ENCODE measurements at regions not wholly inside any gene's neighbourhood (a gene's known extent, or its start where the extent isn't known, plus 50 kb on each side); places are given as distances from the start of the nearest gene placed in this dataset.
A peak's percentile ranks its signal among the peaks of the same experiment; 100 is the strongest.
"Not testable (repeated sequence)": the region's sequence is repeated elsewhere in the genome, so short reads cannot be mapped to it uniquely, and the experiment has no call there.

- no peak for DNase-seq (ENCODE audit: low spot score)
Observed at GRCh38 chr5:161034451-161034850, 182.4 kb upstream of the ATP10B start.

GRCh38 chr5:161030229-161030628 is 178.2 kb upstream of the ATP10B start:
- no peak for DNase-seq (ENCODE audit: low spot score)

GRCh38 chr5:161027763-161028162 is 175.8 kb upstream of the ATP10B start:
- DNase-seq (ENCODE audit: low spot score), result no peak

- no peak for DNase-seq (ENCODE audit: low spot score)
Observed at GRCh38 chr5:161023551-161023950, 171.5 kb upstream of the ATP10B start.

GRCh38 chr5:161022151-161022550 is 170.1 kb upstream of the ATP10B start:
- no peak for DNase-seq (ENCODE audit: low spot score)

- no peak for DNase-seq (ENCODE audit: low spot score)
Observed at GRCh38 chr5:161009817-161010216, 157.8 kb upstream of the ATP10B start.

GRCh38 chr5:161009194-161009593 is 157.2 kb upstream of the ATP10B start:
- DNase-seq (ENCODE audit: low spot score), result peak; percentile 10

GRCh38 chr5:161007879-161008278 is 155.9 kb upstream of the ATP10B start:
- DNase-seq (ENCODE audit: low spot score), result no peak

GRCh38 chr5:161002571-161003074 is 150.6 kb upstream of the ATP10B start:
- DNase-seq (ENCODE audit: low spot score), result no peak

- DNase-seq (ENCODE audit: low spot score), result no peak
Observed at GRCh38 chr5:161001604-161002003, 149.6 kb upstream of the ATP10B start.

- DNase-seq (ENCODE audit: low spot score), result not testable (repeated sequence)
Observed at GRCh38 chr5:161001142-161001541, 149.1 kb upstream of the ATP10B start.

GRCh38 chr5:160991205-160991604 is 139.2 kb upstream of the ATP10B start:
- no peak for DNase-seq (ENCODE audit: low spot score)

GRCh38 chr5:160979385-160979784 is 127.4 kb upstream of the ATP10B start:
- no peak for DNase-seq (ENCODE audit: low spot score)

- no peak for DNase-seq (ENCODE audit: low spot score)
Observed at GRCh38 chr5:160978944-160979343, 126.9 kb upstream of the ATP10B start.

- no peak for DNase-seq (ENCODE audit: low spot score)
Observed at GRCh38 chr5:160976181-160976580, 124.2 kb upstream of the ATP10B start.

GRCh38 chr5:160970605-160971191 is 118.7 kb upstream of the ATP10B start:
- DNase-seq (ENCODE audit: low spot score), result no peak

GRCh38 chr5:160969645-160970044 is 117.6 kb upstream of the ATP10B start:
- no peak for DNase-seq (ENCODE audit: low spot score)

GRCh38 chr5:160968480-160968879 is 116.5 kb upstream of the ATP10B start:
- no peak for DNase-seq (ENCODE audit: low spot score)

- no peak for DNase-seq (ENCODE audit: low spot score)
Observed at GRCh38 chr5:160966921-160967320, 114.9 kb upstream of the ATP10B start.

- DNase-seq (ENCODE audit: low spot score), result no peak
Observed at GRCh38 chr5:160961761-160962160, 109.8 kb upstream of the ATP10B start.

- no peak for DNase-seq (ENCODE audit: low spot score)
Observed at GRCh38 chr5:160961038-160961437, 109.0 kb upstream of the ATP10B start.

GRCh38 chr5:160960592-160960991 is 108.6 kb upstream of the ATP10B start:
- DNase-seq (ENCODE audit: low spot score), result no peak

- no peak for DNase-seq (ENCODE audit: low spot score)
Observed at GRCh38 chr5:160959804-160960203, 107.8 kb upstream of the ATP10B start.

GRCh38 chr5:160957312-160957861 is 105.4 kb upstream of the ATP10B start:
- no peak for DNase-seq (ENCODE audit: low spot score)

All from iPS-NIHi11 (cell line).